Trophoblast cell (in vitro differentiated cells and primary cell): ENCODE measurements at regions not wholly inside any gene's neighbourhood (a gene's known extent, or its start where the extent isn't known, plus 50 kb on each side); places are given as distances from the start of the nearest gene placed in this dataset.

Experiments used
- DNase-seq, 2 donors: peaks; one replicate each; pipeline ENCODE4 v3.0.0-alpha.2; 2016
- H2AFZ ChIP-seq: 2 replicates; pipeline ENCODE4 v1.6.1; 2013; ENCODE audit warnings: low read length, moderate library complexity, mild to moderate bottlenecking; ENCODE audit not compliant: insufficient read depth, poor library complexity
- H2AK5ac ChIP-seq: 2 replicates; pipeline ENCODE4 v1.6.1; 2013; ENCODE audit warnings: mild to moderate bottlenecking, low read length
- H2BK120ac ChIP-seq: 2 replicates; pipeline ENCODE4 v1.6.1; 2013; ENCODE audit warnings: low read length, mild to moderate bottlenecking, moderate library complexity; ENCODE audit not compliant: insufficient read depth, poor library complexity
- H2BK12ac ChIP-seq: 2 replicates; pipeline ENCODE4 v1.6.1; 2013; ENCODE audit warnings: mild to moderate bottlenecking, low read length, moderate library complexity
- H2BK5ac ChIP-seq: 2 replicates; pipeline ENCODE4 v1.6.1; 2013; ENCODE audit warnings: low read length, low read depth, moderate library complexity, mild to moderate bottlenecking; ENCODE audit not compliant: poor library complexity
- H3K14ac ChIP-seq: 2 replicates; pipeline ENCODE4 v1.6.1; 2013; ENCODE audit warnings: mild to moderate bottlenecking, low read length
- H3K18ac ChIP-seq: 2 replicates; pipeline ENCODE4 v1.6.1; 2013; ENCODE audit warnings: mild to moderate bottlenecking, low read length
- H3K23ac ChIP-seq: 2 replicates; pipeline ENCODE4 v1.6.1; 2013; ENCODE audit warnings: low read length
- H3K27ac ChIP-seq: 2 replicates; pipeline ENCODE4 v1.5.1; 2013; ENCODE audit warnings: low read depth, mild to moderate bottlenecking, inconsistent platforms, low read length, moderate library complexity
- H3K27me3 ChIP-seq: 2 replicates; pipeline ENCODE4 v1.6.1; 2013; ENCODE audit warnings: inconsistent platforms, mild to moderate bottlenecking, low read length, moderate library complexity; ENCODE audit not compliant: insufficient read depth
- H3K36me3 ChIP-seq, 2 experiments: 1 replicate in 1 of 2; 2 replicates in 1 of 2; pipeline ENCODE4 v1.6.1; 2013; ENCODE audit warnings: low read length in 2 of 2, mild to moderate bottlenecking in 2 of 2, moderate library complexity in 1 of 2; ENCODE audit not compliant: insufficient read depth in 2 of 2, control insufficient read depth in 1 of 2
- H3K4ac ChIP-seq: 2 replicates; pipeline ENCODE4 v1.6.1; 2013; ENCODE audit warnings: low read depth, mild to moderate bottlenecking, low read length, moderate library complexity
- H3K4me1 ChIP-seq, 2 experiments: 1 replicate in 1 of 2; 2 replicates in 1 of 2; pipeline ENCODE4 v1.6.1; 2013; ENCODE audit warnings: low read length in 2 of 2, mild to moderate bottlenecking in 2 of 2, moderate library complexity in 1 of 2; ENCODE audit not compliant: insufficient read depth in 2 of 2, control insufficient read depth in 1 of 2
- H3K4me2 ChIP-seq: 2 replicates; pipeline ENCODE4 v1.6.1; 2013; ENCODE audit warnings: inconsistent platforms, mild to moderate bottlenecking, low read length, moderate library complexity
- H3K4me3 ChIP-seq: 2 replicates; pipeline ENCODE4 v1.5.1; 2013; ENCODE audit warnings: mild to moderate bottlenecking, low read depth, low read length, inconsistent platforms
- H3K79me1 ChIP-seq: one replicate; pipeline ENCODE4 v1.6.1; 2013; ENCODE audit warnings: low read length
- H3K79me2 ChIP-seq: 2 replicates; pipeline ENCODE4 v1.6.1; 2013; ENCODE audit warnings: low read length, mild to moderate bottlenecking; ENCODE audit not compliant: control insufficient read depth, insufficient read depth, poor library complexity
- H3K9ac ChIP-seq: 2 replicates; pipeline ENCODE4 v1.6.1; 2013; ENCODE audit warnings: mild to moderate bottlenecking, low read length
- H3K9me3 ChIP-seq: 2 replicates; pipeline ENCODE4 v1.6.1; 2013; ENCODE audit warnings: low read depth, mild to moderate bottlenecking, control low read depth, inconsistent platforms, low read length; ENCODE audit not compliant: insufficient read depth
- H4K12ac ChIP-seq: 2 replicates; pipeline ENCODE4 v1.6.1; 2013; ENCODE audit warnings: low read depth, mild to moderate bottlenecking, low read length, moderate library complexity
- H4K8ac ChIP-seq: 2 replicates; pipeline ENCODE4 v1.6.1; 2013; ENCODE audit warnings: low read depth, mild to moderate bottlenecking, low read length, moderate library complexity
- H4K91ac ChIP-seq: one replicate; pipeline ENCODE4 v1.6.1; 2013; ENCODE audit warnings: low read depth, mild to moderate bottlenecking, low read length, moderate library complexity
- WGBS: extraction: QIAGEN DNeasy Blood & Tissue Kit; methylation state at CpG from one replicate; pipeline ENCODE4 v1.1.7; 2013; ENCODE audit warnings: missing lambda C conversion rate; ENCODE audit not compliant: insufficient read length, insufficient coverage; ENCODE audit errors: extremely low coverage; 5-methylcytosine and 5-hydroxymethylcytosine counted together

DNA sequence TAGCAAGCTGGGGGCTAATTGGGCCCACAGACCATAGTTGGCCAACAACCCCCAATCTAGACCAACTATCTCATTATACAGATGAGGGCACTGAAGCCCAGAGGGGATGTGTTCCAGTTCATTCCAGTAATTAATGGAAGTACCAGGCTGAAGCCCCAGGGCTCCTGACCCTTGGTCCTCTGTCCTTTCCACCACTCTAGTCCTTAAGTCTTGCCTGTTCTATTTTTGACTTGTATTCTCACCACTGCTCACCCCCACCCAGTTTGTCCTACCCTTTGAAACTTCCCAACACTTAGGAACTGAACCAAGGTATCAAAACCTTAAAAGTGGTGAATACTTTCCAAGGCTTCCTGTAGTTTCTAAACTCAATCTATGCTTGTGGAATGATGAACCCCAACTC lies 407.4 kb downstream of the ENC1 start:
- Histone ChIP-seq H3K4ac (peak overlapping the region; percentile 35), H3K4me1 (peaks cover 7 to 14% of the 10 kb centered on the region in 2 experiments), H3K4me3 (no peak overlapping the region), H3K9me3 (peaks cover 2% of the 10 kb centered on the region), H4K12ac (no peak overlapping the region), H4K8ac (no peak overlapping the region), H3K36me3 (no peaks in the 10 kb centered on the region), H3K9ac (no peak overlapping the region), H3K27ac (no peak overlapping the region), H2BK5ac (peak overlapping the region; percentile 92), H2AK5ac (peak overlapping the region; percentile 90), H3K18ac (peak overlapping the region; percentile 55), H3K27me3 (no peaks in the 10 kb centered on the region), H4K91ac (peak overlapping the region; percentile 84), H2AFZ (no peak overlapping the region), H2BK120ac (peak overlapping the region; percentile 95), H3K4me2 (no peak overlapping the region), H3K79me1 (peaks cover 13% of the 10 kb centered on the region), H3K79me2 (no peaks in the 10 kb centered on the region), H2BK12ac (peak overlapping the region; percentile 97), H3K23ac (no peak overlapping the region), H3K14ac (peak overlapping the region; percentile 89)
- DNase-seq = no peak

GRCh38 chr5:74232276-74232675 lies 408.3 kb downstream of the ENC1 start:
- Histone ChIP-seq H4K91ac (peak overlapping the region; percentile 84), H3K9ac (no peak overlapping the region), H3K4me1 (peaks cover 7 to 14% of the 10 kb centered on the region in 2 experiments), H3K79me1 (peaks cover 13% of the 10 kb centered on the region), H2BK120ac (peak overlapping the region; percentile 62), H4K12ac (no peak overlapping the region), H3K9me3 (peaks cover 2% of the 10 kb centered on the region), H3K23ac (no peak overlapping the region), H2BK12ac (peak overlapping the region; percentile 98), H2AK5ac (no peak overlapping the region), H3K36me3 (no peaks in the 10 kb centered on the region), H3K79me2 (no peaks in the 10 kb centered on the region), H3K27ac (no peak overlapping the region), H3K14ac (peak overlapping the region; percentile 64), H3K27me3 (no peaks in the 10 kb centered on the region), H3K4me3 (no peak overlapping the region), H2BK5ac (no peak overlapping the region), H2AFZ (no peak overlapping the region), H4K8ac (peak overlapping the region; percentile 48), H3K4me2 (no peak overlapping the region), H3K18ac (no peak overlapping the region), H3K4ac (peak overlapping the region; percentile 49)
- WGBS = no CpG with 5 or more reads among the region's 2 CpGs
- peak; percentile 73 for DNase-seq

GRCh38 chr5:74231697-74232096 lies 408.8 kb downstream of the ENC1 start:
- H3K36me3 ChIP-seq = no peaks in the 10 kb centered on the region
- peaks cover 7 to 14% of the 10 kb centered on the region in 2 experiments for H3K4me1 ChIP-seq
- no peak overlapping the region for H2AK5ac ChIP-seq
- no peak for DNase-seq
- H3K18ac ChIP-seq = no peak overlapping the region
- no peak overlapping the region for H2AFZ ChIP-seq
- peaks cover 13% of the 10 kb centered on the region for H3K79me1 ChIP-seq
- no peak overlapping the region for H4K91ac ChIP-seq
- H3K9me3 ChIP-seq = peaks cover 2% of the 10 kb centered on the region
- H2BK12ac ChIP-seq = peak overlapping the region; percentile 78
- H3K4me3 ChIP-seq = no peak overlapping the region
- peak overlapping the region; percentile 46 for H3K14ac ChIP-seq
- H3K23ac ChIP-seq = no peak overlapping the region
- H2BK5ac ChIP-seq = no peak overlapping the region
- H3K4me2 ChIP-seq = no peak overlapping the region
- H3K4ac ChIP-seq = no peak overlapping the region
- H4K8ac ChIP-seq = no peak overlapping the region
- WGBS = no CpG with 5 or more reads among the region's 5 CpGs
- no peak overlapping the region for H3K27ac ChIP-seq
- H4K12ac ChIP-seq = no peak overlapping the region
- H3K9ac ChIP-seq = no peak overlapping the region
- no peaks in the 10 kb centered on the region for H3K79me2 ChIP-seq
- no peak overlapping the region for H2BK120ac ChIP-seq
- no peaks in the 10 kb centered on the region for H3K27me3 ChIP-seq

DNA sequence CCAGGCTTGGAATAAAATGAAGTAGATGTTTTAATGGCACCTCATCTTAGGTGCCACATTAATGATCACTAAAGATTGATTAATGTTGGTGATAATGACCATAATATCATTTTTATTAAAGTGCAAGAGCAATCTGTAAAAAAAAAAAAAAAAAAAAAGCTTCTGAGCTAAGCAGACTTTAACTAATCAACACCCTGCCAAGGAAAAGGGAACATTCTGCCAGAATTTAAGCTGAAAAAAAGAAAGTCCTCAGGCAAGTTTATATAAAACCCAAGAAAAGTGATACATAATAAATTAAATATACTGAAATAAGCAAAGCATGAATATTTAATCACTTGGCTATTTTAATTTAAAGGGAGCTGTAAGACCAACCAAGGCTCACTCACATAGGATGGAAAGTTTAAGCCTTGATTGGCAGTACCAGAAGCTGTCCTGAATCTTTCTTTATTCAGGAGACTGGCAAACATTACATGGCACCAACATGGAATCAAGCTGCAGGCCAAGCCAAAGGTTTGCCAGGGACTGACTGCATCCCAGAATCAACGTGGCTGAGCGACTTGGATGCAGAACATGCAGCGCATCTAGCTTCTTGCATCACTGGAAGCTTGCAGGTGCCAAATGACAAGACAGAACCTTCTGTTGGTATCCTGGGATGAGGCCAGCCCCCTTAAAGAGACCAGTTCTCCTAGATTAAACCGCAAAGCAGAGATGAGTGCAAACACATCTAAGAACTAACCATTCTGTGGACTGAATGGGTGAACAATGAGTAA lies 413.6 kb downstream of the ENC1 start:
- Histone ChIP-seq H3K14ac (no peak overlapping the region), H3K4me3 (no peak overlapping the region), H3K4me2 (no peak overlapping the region), H3K27ac (no peak overlapping the region), H3K36me3 (no peaks in the 10 kb centered on the region), H2BK120ac (no peak overlapping the region), H3K9ac (no peak overlapping the region), H2BK5ac (no peak overlapping the region), H3K27me3 (no peaks in the 10 kb centered on the region), H3K9me3 (peaks cover 5% of the 10 kb centered on the region), H4K91ac (no peak overlapping the region), H3K79me1 (no peaks in the 10 kb centered on the region), H2AK5ac (no peak overlapping the region), H3K18ac (no peak overlapping the region), H2AFZ (no peak overlapping the region), H3K79me2 (no peaks in the 10 kb centered on the region), H3K23ac (no peak overlapping the region), H3K4ac (no peak overlapping the region), H4K8ac (no peak overlapping the region), H2BK12ac (no peak overlapping the region), H3K4me1 (peaks cover 0 to 3% of the 10 kb centered on the region in 2 experiments), H4K12ac (no peak overlapping the region)
- WGBS = no CpG with 5 or more reads among the region's 4 CpGs
- no peak for DNase-seq
